SK-N-MC (cell line): ENCODE measurements at regions not wholly inside any gene's neighbourhood (a gene's known extent, or its start where the extent isn't known, plus 50 kb on each side); places are given as distances from the start of the nearest gene placed in this dataset.

ENCODE experiments used
- DNase-seq: peaks from one replicate; pipeline ENCODE4 v3.0.0-alpha.2; 2011; ENCODE audit warnings: low read depth, low spot score
- H3K27ac ChIP-seq: fragments of 200-600 bp; sonication (generic); 2 replicates; pipeline ENCODE4 v1.5.1; 2016; ENCODE audit warnings: mixed run types
- H3K36me3 ChIP-seq: fragments of 200-600 bp; sonication (generic); 2 replicates; pipeline ENCODE4 v1.6.1; 2017; ENCODE audit warnings: antibody characterized with exemption, low read length, mixed read lengths; ENCODE audit not compliant: insufficient read depth
- H3K4me3 ChIP-seq: fragments of 200-600 bp; sonication (generic); 2 replicates; pipeline ENCODE4 v1.5.1; 2016
- H3K9ac ChIP-seq: fragments of 200-600 bp; sonication (generic); 2 replicates; pipeline ENCODE4 v1.8.0; 2017; ENCODE audit warnings: mixed run types, mixed read lengths; ENCODE audit not compliant: insufficient read length
- H3K9me3 ChIP-seq: fragments of 200-600 bp; sonication (generic); 2 replicates; pipeline ENCODE4 v1.6.1; 2017; ENCODE audit warnings: low read depth, mild to moderate bottlenecking, antibody characterized with exemption, low read length, moderate library complexity, mixed read lengths
- EZH2 ChIP-seq: fragments of 200-600 bp; sonication (generic); IDR thresholded peaks from one replicate; pipeline ENCODE4 v1.6.1; 2017; ENCODE audit warnings: antibody characterized with exemption
- FOXP2 ChIP-seq: optimal IDR thresholded peaks from 2 replicates; pipeline ENCODE3; 2011; ENCODE audit warnings: mild to moderate bottlenecking, moderate library complexity; ENCODE audit not compliant: insufficient read depth; ENCODE audit errors: extremely low read length, control extremely low read depth
- POLR2AphosphoS5 ChIP-seq: IDR thresholded peaks from 2 replicates; pipeline ENCODE4 v1.6.1; 2012; ENCODE audit warnings: mild to moderate bottlenecking, low read depth, low read length, borderline replicate concordance

- no peak for DNase-seq
- TF ChIP-seq FOXP2: no peak
- no peak for TF ChIP-seq EZH2
- no peak for TF ChIP-seq POLR2AphosphoS5
- no peaks in the 10 kb centered on the region for H3K36me3 ChIP-seq
- no peak overlapping the region for H3K9ac ChIP-seq
- H3K9me3 ChIP-seq: no peaks in the 10 kb centered on the region
- H3K4me3 ChIP-seq: no peak overlapping the region
- H3K27ac ChIP-seq: no peak overlapping the region
These were observed 610.9 kb downstream of the CDH26 start for GRCh38 chr20:60569116-60569515.

GRCh38 chr20:60570481-60571277 is 612.5 kb downstream of the CDH26 start:
- TF ChIP-seq EZH2 (no peak), FOXP2 (no peak)
- Histone ChIP-seq H3K9ac (no peak overlapping the region), H3K36me3 (no peaks in the 10 kb centered on the region), H3K9me3 (no peaks in the 10 kb centered on the region), H3K4me3 (no peak overlapping the region), H3K27ac (no peak overlapping the region)
- DNase-seq: no peak

GRCh38 chr20:60573003-60573680 is 614.9 kb downstream of the CDH26 start:
- Histone ChIP-seq H3K27ac (no peak overlapping the region), H3K4me3 (no peak overlapping the region), H3K36me3 (no peaks in the 10 kb centered on the region), H3K9me3 (no peaks in the 10 kb centered on the region), H3K9ac (no peak overlapping the region)
- no peak for TF ChIP-seq POLR2AphosphoS5
- no peak for TF ChIP-seq EZH2
- no peak for TF ChIP-seq FOXP2
- no peak for DNase-seq

DNA sequence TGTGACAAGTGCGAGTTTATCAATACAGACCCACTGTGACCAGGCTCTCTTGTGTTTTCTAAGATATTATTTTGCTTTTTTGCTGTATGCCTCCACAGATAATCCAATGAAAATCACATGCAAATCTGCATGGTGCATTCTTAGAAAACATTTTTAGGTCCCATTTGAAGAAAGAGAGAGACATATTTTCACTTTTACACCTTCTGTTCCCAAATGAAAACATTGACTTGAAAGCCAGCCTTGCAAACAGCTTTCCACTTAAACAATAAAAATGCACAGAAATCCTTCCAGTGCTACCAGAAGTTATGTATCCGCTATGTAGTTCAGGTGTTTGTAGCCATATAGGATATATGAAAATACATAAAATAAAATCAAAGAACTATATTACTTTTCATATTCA is 618.0 kb downstream of the CDH26 start:
- Histone ChIP-seq H3K9me3 (no peaks in the 10 kb centered on the region), H3K4me3 (no peak overlapping the region), H3K27ac (no peak overlapping the region), H3K36me3 (no peaks in the 10 kb centered on the region), H3K9ac (no peak overlapping the region)
- no peak for DNase-seq
- TF ChIP-seq FOXP2 (no peak), POLR2AphosphoS5 (no peak), EZH2 (no peak)

- H3K36me3 ChIP-seq: no peaks in the 10 kb centered on the region
These were observed 621.8 kb downstream of the CDH26 start for GRCh38 chr20:60579941-60580515.

GRCh38 chr20:60581606-60582115 is 623.4 kb downstream of the CDH26 start:
- Histone ChIP-seq H3K9ac (no peak overlapping the region), H3K4me3 (no peak overlapping the region), H3K36me3 (no peaks in the 10 kb centered on the region), H3K27ac (no peak overlapping the region), H3K9me3 (no peaks in the 10 kb centered on the region)
- no peak for DNase-seq
- no peak for TF ChIP-seq FOXP2

More at GRCh38 chr20:60579941-60580515, 621.8 kb downstream of the CDH26 start:
- Histone ChIP-seq H3K4me3 (no peak overlapping the region), H3K9me3 (no peaks in the 10 kb centered on the region), H3K9ac (no peak overlapping the region), H3K27ac (no peak overlapping the region)
- no peak for DNase-seq
- no peak for TF ChIP-seq POLR2AphosphoS5
- no peak for TF ChIP-seq EZH2
- TF ChIP-seq FOXP2: no peak

- Histone ChIP-seq H3K27ac (no peak overlapping the region), H3K9me3 (no peaks in the 10 kb centered on the region), H3K36me3 (no peaks in the 10 kb centered on the region), H3K4me3 (no peak overlapping the region), H3K9ac (no peak overlapping the region)
- no peak for DNase-seq
- TF ChIP-seq FOXP2 (no peak), POLR2AphosphoS5 (no peak), EZH2 (no peak)
These were observed 625.5 kb downstream of the CDH26 start for GRCh38 chr20:60583741-60584140.

DNA sequence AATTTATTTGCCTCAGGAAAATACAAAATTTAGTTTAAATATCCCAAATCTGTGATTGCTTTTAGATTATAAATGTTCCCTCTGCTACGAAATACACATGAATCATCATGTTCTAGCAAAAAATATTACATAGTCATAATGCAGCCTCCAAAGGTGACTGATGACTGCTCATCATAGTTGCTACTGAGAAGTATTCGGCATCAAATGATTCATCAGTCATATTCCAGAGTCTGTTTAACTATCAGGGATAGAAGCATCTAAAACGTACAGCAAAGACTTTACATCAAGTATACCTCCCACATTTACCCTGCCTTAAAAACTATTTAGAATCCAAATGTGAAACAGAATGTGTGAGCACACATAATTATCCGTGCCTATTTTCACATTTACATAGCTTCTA is 626.0 kb downstream of the CDH26 start:
- Histone ChIP-seq H3K27ac (no peak overlapping the region), H3K9me3 (no peaks in the 10 kb centered on the region), H3K4me3 (no peak overlapping the region), H3K36me3 (no peaks in the 10 kb centered on the region), H3K9ac (no peak overlapping the region)
- TF ChIP-seq FOXP2: no peak
- no peak for TF ChIP-seq EZH2
- no peak for TF ChIP-seq POLR2AphosphoS5
- no peak for DNase-seq

GRCh38 chr20:60585651-60586050 is 627.4 kb downstream of the CDH26 start:
- Histone ChIP-seq H3K9ac (no peak overlapping the region), H3K36me3 (no peaks in the 10 kb centered on the region), H3K27ac (no peak overlapping the region), H3K4me3 (no peak overlapping the region), H3K9me3 (no peaks in the 10 kb centered on the region)
- TF ChIP-seq POLR2AphosphoS5 (no peak), FOXP2 (no peak)
- DNase-seq: no peak
